Fibroblast of skin of scalp (primary cell): ENCODE measurements at regions not wholly inside any gene's neighbourhood (a gene's known extent, or its start where the extent isn't known, plus 50 kb on each side); places are given as distances from the start of the nearest gene placed in this dataset.
A peak's percentile ranks its signal among the peaks of the same experiment; 100 is the strongest.
"Not testable (repeated sequence)": the region's sequence is repeated elsewhere in the genome, so short reads cannot be mapped to it uniquely, and the experiment has no call there.

Experiments used
- DNase-seq: peaks from one replicate; pipeline ENCODE4 v3.0.0-alpha.2; 2013

DNA sequence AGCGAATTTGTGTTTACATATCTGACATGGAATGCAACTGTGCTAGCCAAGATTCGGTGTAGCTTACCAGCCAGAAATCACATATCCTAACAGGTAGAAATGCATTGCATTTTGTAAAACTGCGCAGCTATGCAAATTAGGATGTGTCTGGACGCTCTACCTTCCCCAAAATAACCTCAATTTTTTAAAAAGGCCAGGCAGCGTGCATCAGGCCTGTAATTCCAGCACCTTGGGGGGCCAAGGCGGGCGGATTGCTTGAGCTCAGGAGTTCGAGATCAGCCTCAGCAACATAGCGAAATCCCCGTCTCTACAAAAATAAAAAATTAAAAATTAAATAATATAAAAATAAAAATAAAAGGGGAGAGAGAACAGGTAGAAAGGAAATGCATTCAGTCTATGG is 305.0 kb downstream of the TYW1 start:
- DNase-seq: no peak

DNA sequence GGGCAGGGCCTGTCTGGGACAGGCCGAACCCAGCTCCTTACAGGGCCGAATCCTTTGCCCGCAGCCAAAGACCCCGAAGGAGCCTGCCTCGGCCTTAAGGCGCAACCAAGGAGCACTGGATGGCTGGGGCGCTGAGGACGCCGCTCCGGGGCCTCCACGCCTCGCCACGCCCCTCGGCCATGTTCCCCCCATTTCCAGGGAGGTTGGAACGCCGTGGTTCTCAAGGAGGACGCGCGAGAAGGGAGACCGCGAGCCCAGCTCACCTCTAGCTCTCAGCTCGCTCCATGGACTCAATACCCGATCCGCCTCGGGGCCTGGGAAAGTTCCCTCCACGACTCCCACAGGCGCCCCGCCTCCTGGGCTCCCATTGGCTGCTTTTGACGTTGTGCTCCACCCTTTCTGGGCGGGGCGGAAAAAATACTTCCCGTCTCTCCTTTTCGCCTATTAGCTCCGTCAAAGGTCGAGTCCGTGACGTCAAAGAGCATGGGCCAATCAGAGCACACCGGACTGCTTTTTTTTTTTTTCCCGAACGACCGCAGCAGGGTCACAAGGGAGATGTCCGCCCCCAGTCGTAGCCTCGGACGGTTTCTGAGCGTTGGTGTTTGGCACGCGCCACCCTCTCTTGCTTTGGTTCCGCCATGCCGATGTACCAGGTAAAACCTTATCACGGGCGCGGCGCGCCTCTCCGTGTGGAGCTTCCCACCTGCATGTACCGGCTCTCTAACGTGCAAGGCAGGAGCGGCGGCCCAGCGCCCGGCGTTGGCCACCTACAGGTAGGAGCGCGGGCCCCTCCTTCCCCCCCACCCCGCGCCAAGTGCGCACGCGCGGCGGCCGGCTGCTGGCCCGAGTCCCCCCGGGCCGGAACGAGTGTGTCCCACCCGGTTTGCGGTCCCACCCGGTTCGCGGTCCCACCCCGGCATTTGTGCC is 305.7 kb downstream of the TYW1 start:
- DNase-seq: peak; percentile 100

DNA sequence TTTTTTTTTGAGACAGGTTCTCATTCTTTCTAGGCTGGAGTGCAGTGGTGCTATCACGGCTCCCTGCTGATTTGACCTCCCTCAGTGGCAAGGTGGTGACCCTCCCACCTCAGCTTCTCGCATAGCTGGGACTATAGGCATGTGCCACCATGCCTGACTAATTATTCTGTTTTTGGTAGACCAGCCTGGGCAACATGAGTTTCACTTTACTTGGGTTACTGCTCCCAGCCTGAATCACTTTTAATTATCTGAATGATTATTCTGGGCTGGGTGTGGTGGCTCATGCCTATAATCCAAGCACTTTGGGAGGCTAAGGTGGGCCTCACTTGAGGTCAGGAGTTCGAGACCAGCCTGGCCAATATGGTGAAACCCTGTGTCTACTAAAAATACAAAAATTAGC is 308.2 kb downstream of the TYW1 start:
- DNase-seq: not testable (repeated sequence)

DNA sequence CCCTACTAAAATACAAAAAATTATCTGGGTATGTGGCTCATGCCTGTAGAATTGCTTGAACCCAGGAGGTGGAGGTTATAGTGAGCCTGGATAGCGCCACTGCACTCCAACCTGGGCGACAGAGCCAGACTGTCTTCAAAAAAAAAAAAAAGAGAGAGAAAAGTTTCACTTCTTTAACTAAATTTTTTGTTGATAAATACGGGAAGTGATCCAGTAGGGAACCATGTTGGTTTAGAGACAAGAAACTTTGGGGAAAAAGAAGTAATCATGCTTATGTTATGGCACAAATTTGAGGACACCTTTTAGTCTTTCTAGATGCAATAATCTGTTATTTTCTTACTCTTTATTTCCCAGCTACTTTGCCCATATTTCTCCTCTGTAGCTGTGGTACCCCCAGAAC is 309.7 kb downstream of the TYW1 start:
- DNase-seq: no peak

DNA sequence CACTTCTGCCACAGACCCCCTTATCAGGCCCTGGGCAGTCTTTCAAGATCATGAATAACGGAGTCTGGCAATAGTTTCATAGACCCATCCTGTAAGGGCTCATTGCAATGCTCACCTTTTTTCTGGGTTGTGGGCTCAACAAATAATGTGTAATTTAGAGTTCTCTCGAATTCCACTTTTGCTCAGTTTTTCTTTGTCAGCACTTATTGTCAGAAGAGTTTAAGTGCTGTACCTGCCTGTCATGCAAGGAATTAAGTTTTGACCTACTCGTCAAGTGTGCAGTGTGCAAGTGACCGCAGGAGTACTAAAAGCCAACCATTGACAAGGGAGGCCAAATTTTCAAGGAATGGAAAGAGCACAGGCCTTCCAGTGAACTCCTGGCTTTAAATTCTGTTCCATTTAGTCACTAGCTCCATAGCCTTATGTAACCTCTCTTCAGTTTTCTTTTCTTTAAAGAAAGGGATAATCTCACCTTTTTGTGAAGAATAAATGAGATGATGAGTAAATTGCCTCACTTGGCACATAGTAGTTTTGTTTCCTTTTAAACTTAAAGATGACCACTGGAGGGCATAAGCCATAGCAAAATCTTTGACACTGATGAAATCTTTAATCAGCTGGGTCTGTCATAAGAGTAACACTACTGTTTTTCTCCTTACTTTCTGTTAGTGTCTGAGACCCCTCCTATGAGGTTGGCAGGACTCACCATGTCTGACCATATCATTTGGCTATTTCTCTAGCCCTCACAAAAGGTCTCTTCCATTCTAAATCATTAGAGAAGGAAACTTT is 313.3 kb downstream of the TYW1 start:
- peak; percentile 1 for DNase-seq

DNA sequence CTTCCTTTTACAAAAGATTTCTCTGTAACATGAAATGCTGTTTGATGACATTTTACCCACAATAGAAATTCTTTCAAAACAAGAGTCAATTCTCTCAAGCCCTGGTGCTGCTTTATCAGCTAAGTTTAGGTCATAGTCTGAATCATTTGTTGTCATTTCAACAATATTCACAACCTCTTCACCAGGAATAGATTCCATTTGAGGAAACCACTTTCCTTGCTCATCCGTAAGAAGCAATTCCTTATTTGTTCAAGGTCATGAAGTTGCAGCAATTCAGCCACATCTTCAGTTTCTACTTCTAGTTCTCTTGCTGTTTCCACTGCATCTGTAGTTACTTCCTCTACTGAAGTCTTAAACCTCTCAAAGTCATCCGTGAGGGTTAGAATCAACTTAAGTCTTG is 315.3 kb downstream of the TYW1 start:
- DNase-seq: peak; percentile 30

DNA sequence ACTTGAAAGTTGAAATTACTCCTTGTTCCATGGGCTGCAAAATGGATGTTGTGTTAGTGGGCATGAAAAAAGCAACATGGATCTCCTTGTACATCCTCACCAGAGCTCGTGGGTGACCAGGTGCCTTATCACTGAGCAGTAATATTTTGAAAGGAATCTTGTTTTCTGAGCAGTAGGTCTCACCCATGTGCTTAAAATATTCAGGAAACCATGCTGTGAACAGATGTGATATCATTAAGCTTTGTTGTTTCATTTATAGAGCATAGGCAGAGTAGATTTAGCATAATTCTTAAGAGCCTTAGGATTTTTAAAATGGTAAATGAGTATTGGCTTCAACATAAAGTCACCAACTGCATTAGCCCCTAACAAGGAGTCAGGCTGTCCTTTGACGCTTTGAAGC is 316.6 kb downstream of the TYW1 start:
- no peak for DNase-seq

DNA sequence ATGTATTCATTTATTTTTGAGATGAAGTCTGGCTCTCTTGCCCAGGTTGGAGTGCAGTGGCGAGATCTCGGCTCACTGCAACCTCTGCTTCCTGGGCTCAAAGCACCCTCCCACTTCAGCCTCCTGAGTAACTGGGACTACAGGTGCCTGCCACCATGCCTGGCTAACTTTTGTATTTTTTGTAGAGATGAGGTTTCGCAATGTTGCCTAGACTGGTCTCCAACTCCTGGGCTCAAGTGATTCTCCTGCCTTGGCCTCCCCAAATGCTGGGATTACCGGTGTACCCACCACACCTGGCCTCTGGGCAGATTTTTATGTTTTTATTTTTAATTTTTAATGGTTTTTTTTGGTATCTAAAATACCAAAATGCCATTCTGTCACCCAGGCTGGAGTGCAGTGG is 320.3 kb downstream of the TYW1 start:
- not testable (repeated sequence) for DNase-seq

DNA sequence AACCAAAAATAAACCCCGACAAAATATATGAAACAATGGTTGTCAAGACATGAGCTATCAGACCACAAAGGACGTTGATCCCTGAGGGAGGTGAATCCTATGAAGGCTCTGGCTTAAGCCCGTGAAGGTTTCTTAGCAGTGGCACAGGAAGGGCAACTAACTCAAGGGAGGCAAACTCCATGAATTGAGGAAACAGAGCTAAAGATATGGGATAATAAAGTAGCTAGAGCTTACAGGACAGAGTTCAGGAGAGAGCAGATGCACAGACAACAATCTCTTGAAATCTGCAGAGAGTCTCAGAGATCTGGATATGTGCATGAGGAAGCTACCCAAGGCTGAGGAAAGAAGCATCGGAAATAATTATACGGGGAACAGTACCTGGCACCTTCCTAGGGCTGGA is 331.6 kb downstream of the TYW1 start:
- not testable (repeated sequence) for DNase-seq

DNA sequence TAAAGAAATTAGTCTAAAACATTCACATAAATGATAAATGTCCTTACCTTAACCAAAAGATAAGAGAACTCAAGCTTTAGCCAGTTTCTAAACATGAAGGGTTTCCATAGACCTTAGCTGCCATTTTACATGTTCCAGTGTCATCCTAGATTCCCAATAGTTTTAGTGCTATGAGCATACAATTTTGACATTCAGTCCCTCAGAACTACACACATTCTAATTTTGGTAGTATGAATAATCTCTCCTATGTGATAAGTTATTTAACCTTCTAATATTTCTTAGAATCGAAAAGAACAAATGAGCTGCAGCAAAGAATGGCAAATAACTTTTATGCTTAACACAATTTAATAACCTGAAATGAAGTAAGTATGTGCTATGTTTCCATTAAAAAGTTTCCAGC is 338.5 kb downstream of the TYW1 start:
- DNase-seq: not testable (repeated sequence)

DNA sequence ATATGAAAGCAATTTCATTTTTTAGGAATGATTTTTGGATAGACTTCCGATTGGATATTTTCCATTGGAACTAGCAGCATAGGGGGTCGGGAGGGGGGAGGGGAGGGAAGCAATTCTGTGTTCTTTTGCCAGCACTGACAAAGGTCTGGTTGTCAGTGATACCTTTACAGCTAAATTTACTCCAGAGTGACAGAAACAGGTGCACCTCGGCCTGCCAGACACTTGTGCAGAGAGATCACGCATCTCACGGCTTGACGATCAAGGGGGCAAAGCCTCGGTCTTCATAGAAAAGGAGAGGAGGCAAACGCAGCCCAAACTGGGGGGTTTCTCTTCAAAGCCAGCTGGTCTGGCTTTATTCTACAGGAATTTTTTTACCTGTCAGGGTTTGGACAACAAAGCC is 339.0 kb downstream of the TYW1 start:
- DNase-seq: not testable (repeated sequence)

DNA sequence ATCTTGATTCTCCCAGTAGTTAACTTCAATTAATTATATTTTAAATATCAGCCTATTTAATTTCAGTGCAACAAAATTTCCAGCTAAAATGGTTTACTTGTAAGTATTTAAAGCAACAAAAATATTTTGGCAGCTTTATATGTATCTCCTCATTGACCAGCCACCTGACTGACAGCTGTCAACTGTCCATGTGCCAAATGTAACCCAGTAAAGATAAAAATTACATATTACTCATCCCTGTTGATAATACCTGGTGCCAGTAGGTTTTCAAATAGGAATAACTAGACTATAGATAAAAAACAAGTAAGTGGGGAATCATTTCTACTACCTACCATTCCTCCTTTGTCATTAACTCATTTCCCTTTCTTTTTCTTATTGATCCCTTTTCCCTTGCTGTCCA is 341.9 kb downstream of the TYW1 start:
- DNase-seq: not testable (repeated sequence)

DNA sequence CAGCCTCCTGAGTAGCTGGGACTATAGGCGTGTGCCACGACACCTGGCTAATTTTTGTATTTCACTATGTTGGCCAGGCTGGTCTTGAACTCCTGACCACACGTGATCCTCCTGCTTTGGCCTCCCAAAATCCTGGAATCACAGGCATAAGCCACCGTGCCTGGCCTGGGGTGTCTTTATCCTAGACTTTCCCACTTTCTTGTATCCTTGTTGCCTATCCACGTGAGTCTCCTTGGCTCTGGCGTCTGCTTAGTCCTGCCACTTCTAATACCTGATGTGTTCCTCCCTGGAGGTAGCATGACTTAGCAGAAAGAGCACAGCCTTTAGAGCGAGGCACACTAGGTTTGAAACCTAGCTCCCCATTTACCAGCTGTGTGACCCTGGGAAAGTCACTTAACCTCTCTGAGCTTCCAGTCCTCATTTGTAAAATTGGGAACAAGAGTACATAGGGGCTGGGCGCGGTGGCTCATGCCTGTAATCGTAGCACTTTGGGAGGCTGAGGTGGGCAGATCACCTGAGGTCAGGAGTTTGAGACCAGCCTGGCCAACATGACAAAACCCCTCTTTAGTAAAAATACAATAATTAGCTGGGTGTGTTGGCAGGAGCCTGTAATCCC is 344.6 kb downstream of the TYW1 start:
- no peak for DNase-seq

DNA sequence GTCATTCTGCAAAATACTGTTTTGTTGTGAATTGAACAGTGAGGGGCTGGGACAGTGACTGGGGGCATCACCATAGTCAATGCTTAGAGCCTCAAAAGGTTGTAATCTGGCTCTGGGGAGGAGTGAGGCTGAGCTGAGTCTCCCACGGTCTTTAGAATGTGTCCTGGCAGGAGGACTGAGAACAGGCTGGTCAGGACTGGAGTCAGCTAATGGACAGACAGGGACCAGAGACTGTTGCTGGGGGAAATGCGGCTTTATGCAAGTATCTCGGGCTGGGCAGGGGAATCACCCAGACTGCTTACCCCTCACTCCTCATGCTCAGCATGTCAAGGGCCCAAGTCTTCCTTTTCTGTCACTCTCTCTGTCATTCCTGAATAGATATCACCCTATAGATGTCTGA is 346.5 kb downstream of the TYW1 start:
- DNase-seq: no peak

DNA sequence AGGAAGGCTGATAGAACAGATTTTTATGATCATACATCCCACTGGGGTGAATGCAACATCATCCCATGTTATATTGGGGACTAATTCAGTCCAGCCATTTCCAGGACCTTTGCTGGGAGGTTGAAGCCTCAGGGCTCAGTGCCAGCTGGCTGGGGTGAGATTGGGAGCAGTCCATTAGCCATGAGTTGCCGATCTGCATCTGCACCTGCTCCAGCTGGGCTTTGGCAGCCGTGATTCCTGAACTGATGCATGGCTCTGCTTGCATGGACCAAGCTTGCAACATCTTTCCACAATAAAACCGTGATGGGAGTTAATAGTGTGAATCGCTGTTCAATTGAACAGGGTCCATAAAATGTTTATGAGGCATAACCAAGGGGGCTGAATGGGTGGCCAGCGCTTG is 346.9 kb downstream of the TYW1 start:
- no peak for DNase-seq

DNA sequence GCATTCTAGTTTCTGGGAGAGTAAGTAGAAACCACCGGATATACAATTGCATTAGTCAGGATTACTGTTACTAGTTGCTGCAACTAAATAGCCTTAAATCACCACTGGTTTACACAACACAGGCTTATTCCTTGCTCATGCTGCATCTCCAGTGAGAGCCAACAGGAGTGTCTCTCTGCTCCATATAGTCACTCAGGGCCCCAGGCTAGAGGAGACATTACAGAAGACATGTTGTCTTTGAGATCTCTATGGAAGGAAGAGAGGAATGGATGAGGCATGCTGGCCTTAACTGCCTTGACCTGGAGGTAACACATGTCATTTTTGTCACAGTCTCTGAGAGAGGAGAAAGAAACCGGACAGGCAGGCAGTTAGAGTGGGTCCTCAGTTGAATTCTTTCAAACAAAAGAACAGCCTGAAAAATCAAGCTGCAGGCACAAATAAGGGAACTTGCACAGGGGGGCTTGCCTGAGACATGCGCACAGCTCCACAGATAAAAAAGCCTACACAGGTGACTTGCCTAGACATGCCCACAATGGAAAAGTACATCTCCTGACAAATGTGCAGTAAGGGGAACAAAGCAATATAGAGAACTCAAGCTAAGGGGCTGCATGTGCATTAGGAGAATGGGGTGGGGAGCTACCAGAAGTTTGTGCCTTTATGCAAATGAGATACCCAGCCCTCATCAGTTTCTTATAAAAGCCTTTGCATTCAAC is 348.0 kb downstream of the TYW1 start:
- no peak for DNase-seq

DNA sequence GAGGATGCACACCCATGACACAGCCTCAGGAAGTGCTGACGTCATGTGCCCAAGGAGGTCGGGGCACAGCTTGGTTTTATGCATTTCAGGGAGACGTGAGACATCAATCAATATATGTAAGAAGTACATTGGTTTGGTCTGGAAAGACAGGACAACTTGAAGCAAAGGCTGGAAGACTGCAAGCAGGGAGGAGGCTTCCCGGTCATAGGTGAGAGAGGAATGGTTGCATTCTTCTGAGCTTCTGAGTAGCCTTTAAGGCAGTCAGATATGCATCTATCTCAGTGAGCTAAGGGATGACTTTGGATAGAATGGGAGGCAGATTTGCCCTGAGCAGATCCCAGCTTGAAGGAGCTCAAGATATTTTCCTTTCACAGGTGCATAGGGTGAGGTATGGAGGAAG is 349.5 kb downstream of the TYW1 start:
- no peak for DNase-seq

DNA sequence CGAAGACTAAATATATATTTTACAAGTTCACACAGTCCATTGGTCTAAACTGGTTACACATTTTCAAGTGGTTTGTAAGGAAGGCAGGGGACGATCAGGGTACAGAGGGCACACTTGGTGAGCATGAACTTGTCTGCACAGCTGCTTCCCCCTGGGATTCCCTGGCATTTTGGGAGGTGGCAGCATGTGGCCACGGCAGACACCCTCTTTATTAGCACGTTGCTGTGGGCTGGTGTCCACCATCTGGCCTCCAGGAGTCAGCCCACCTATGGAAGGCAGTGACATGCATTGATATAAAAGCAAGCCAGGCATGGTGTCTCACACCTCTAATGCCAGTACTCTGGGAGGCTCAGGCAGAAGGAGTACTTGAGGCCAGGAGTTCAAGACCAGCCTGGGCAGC is 350.2 kb downstream of the TYW1 start:
- DNase-seq: no peak

DNA sequence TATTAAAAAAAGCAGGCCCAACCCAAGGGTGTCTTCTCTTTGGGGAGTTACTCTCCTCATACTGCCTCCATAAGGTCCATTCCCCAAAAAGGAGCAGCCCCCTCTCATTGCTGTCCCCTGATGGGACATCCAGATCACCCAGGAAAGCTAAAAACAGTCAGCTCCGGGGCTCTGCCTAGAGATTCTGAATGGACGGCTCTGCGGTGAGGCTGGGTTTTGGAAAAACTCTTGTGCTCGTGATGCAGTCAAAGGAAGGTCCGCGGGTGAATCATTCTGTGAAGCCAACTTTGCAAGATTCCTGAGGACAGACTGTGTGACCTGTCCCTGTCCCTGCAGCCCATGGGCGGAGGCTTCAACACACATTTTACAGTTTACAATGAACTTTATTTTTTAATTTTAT is 351.5 kb downstream of the TYW1 start:
- DNase-seq: no peak

DNA sequence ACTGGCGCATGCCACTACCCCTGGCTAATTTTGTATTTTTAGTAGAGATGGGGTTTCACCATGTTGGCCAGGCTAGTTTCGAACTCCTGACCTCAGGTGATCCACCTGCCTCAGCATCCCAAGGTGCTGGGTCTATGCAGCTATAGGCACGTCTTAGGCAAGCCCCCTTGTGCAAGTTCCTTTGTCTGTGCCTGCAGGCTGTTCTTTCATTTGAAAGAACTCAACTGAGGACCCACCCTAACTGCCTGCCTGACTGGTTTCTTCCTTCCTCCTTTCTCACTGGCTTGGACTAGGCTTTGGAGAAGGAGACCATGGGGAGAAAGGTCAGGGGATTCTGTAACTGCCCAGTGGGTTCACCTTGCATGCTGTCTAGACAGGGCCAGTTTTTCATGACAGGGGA is 361.0 kb downstream of the TYW1 start:
- DNase-seq: not testable (repeated sequence)

DNA sequence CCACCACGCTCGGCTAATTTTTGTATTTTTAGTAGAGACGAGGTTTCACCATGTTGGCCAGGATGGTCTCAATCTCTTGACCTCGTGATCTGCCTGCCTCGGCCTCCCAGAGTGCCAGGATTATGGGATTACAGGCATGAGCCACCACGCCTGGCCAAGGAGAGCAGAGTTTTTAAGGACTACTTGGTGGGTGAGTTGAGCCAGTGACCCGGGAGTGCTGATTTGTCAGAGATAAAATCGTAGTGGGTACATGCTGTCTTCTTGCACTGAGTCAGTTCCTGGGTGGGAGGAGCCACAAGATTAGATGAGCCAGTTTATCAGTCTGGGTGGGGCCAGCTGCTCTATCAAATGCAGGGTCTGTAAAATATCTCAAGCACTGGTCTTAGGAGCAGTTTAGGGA is 361.7 kb downstream of the TYW1 start:
- DNase-seq: not testable (repeated sequence)

DNA sequence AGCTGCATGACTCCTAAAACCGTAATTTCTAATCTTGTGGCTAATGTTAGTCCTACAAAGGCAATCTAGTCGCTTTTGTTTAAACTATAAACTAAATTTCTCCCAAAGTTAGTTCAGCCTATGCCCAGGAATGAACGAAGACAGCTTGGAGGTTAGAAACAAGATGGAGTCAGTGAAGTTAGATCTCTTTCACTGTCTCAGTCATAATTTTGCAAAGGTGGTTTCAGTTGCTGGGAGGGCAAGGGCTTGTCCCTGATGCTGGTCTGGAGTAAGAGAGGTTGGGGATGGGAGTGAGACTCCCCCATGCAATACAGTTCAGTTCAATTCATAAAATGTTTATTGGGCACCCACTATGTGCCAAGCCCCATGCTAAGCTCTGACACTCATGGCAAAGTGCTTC is 362.1 kb downstream of the TYW1 start:
- DNase-seq: not testable (repeated sequence)

DNA sequence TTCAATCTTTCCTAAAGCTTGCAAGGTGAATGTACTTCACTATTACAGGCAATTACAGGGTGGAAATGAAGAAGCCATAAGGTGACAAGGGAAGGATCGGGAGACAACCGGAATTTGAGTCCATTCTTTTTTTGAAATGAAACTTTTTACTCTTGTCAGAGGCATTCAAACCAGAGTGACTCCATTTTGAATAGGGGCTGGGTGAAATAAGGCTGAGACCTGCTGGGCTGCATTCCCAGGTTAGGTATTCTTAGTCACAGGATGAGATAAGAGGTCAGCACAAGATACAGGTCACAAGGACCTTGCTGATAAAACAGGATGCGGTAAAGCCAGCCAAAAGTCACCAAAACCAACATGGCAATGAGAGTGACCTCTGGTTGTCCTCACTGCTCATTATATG is 363.3 kb downstream of the TYW1 start:
- no peak for DNase-seq
